ENCODE measurements at regions not wholly inside any gene's neighbourhood (a gene's known extent, or its start where the extent isn't known, plus 50 kb on each side); places are given as distances from the start of the nearest gene placed in this dataset.

DNA sequence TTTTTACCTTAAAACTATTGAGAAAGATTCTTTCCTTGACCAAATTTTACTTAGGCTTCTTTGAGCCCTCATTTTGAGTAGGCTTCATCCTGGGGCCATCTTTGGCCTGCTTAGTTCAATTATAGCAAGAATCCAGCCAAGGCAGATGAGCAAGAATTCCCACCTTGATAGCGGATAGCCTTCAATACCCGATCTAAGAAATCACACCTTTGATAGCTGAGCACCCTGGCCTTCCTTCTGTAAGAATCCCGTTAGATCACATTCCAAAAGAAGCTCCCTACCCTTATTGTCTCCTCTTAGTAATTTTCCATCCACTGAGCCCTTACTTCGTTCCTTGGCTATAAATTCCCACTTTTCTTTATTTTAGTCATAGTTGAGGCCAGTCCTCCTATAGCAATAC is 275.4 kb upstream of the ROBO1 start:
- ChIA-PET POLR2A (no interaction called here), CTCF (interaction anchor here (1.6 kb wide), 1 partner anchor 16 kb away, joined by 4 read pairs; no protein-coding TSS in a partner anchor)
- DNase-seq (ENCODE audit: extremely low spot score): no peak
- TF ChIP-seq, protein P1, sequence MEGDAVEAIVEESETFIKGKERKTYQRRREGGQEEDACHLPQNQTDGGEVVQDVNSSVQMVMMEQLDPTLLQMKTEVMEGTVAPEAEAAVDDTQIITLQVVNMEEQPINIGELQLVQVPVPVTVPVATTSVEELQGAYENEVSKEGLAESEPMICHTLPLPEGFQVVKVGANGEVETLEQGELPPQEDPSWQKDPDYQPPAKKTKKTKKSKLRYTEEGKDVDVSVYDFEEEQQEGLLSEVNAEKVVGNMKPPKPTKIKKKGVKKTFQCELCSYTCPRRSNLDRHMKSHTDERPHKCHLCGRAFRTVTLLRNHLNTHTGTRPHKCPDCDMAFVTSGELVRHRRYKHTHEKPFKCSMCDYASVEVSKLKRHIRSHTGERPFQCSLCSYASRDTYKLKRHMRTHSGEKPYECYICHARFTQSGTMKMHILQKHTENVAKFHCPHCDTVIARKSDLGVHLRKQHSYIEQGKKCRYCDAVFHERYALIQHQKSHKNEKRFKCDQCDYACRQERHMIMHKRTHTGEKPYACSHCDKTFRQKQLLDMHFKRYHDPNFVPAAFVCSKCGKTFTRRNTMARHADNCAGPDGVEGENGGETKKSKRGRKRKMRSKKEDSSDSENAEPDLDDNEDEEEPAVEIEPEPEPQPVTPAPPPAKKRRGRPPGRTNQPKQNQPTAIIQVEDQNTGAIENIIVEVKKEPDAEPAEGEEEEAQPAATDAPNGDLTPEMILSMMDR (IDR thresholded peaks at IDR 0.05; ENCODE audit: control extremely low read depth, extremely low read depth, low read depth, missing control alignments): no peak

DNA sequence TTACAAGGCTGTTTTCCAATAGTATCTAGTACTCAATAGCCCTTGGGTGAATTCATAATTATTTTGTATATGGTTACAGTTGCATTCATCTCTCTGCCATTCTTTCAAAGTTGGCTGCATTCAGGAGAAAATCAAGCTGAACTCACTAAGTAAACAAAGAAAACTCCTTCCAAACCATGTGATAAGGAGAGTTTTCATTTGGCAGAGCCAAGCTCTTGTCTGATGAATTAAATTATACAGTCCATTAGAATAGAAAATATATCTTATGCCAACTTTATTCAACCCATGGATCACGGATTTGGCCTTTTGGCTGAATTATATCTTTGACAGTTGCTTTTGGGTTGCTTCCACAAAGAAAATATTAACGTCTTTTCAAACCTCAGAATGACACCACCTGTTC is 272.3 kb upstream of the ROBO1 start:
- no peak for DNase-seq (ENCODE audit: extremely low spot score)
- POLR2A ChIA-PET: no interaction called here
- CTCF ChIA-PET: no interaction called here
- TF ChIP-seq, protein P1 (IDR thresholded peaks at IDR 0.05; ENCODE audit: control extremely low read depth, extremely low read depth, low read depth, missing control alignments): no peak

DNA sequence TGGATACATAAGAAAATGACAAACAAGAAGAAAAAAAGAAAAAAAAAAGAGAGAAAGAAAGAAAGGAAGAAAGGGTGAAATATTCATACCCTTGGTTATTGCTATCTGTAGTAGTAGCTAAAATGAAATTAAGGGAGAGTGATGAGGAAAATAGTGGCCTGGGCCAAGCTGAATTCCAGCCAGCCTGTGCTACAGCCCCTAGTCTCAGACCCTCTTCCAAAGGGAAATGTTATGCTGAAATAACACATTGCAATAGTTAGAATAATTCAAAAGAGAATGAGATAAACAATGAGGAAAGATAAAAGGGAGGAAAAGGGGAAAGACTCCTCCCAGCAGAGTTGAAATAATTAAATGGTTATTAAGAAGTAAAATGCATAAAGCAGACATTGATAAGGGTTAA is 268.4 kb upstream of the ROBO1 start:
- ChIA-PET POLR2A (no interaction called here), CTCF (no interaction called here)
- TF ChIP-seq, protein P1 (IDR thresholded peaks at IDR 0.05; ENCODE audit: control extremely low read depth, extremely low read depth, low read depth, missing control alignments): no peak
- no peak for DNase-seq (ENCODE audit: extremely low spot score)

DNA sequence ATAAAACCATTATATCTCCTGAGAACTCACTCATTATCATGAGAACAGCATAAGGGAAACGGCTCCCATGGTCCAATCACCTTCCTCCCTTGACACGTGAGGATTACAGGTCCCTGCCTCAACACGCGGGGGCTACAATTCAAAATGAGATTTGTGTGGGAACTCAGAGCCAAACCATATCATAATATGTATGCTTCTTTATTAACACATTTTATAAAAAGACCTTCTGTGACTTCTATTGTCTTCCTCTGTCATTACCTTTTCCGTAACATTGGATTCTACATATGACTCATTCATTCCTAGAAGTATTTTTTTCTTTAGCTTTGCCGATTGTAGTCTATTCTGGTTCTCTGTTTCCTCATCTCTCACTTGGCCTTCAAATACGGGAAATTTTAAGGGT is 267.2 kb upstream of the ROBO1 start:
- CTCF ChIA-PET: no interaction called here
- POLR2A ChIA-PET: no interaction called here

DNA sequence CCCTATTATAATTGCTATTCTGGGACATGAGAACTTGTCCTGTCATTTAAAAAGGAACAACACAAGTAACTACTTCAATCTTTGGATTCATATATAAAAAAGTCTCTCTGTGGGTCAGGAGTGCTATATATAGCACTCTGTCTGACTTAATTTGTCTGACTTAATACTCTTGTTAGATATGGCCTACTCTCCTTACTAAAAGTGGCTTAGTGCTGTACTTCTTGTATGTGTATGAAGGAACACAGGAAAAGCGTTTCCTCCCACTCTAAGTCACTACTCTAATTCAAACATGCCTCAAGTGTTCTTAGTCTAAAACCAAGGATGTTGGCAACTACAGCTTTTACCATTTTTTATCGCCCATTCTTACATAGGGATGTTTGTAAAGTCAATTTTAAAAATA is 255.2 kb upstream of the ROBO1 start:
- no peak for DNase-seq (ENCODE audit: extremely low spot score)
- ChIA-PET POLR2A (no interaction called here), CTCF (no interaction called here)
- TF ChIP-seq, protein P1 (IDR thresholded peaks at IDR 0.05; ENCODE audit: control extremely low read depth, extremely low read depth, low read depth, missing control alignments): no peak

More for the DNA sequence above, 267.2 kb upstream of the ROBO1 start:
- DNase-seq (ENCODE audit: extremely low spot score): no peak
- TF ChIP-seq, protein P1 (IDR thresholded peaks at IDR 0.05; ENCODE audit: control extremely low read depth, extremely low read depth, low read depth, missing control alignments): no peak

DNA sequence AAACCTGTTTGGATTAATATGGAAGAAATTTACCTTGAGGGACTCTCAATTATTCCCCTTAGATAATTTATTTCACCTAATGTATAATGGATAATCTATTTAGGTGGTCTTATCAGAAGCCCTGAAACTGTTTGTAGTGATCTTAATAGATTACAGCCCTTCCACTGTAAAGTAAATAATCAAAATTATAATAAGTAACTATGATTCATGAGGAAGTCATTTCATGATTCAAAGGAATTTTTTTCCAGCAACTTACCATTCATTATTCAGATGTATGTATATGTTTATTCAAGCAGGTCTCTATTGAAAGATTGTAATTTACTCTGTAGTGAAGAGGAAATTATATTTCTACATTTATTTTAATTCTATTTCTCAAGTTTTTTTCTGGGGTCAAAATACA is 250.6 kb upstream of the ROBO1 start:
- DNase-seq (ENCODE audit: extremely low spot score): no peak
- CTCF ChIA-PET: no interaction called here
- TF ChIP-seq, protein P1 (IDR thresholded peaks at IDR 0.05; ENCODE audit: control extremely low read depth, extremely low read depth, low read depth, missing control alignments): no peak
- POLR2A ChIA-PET: no interaction called here

DNA sequence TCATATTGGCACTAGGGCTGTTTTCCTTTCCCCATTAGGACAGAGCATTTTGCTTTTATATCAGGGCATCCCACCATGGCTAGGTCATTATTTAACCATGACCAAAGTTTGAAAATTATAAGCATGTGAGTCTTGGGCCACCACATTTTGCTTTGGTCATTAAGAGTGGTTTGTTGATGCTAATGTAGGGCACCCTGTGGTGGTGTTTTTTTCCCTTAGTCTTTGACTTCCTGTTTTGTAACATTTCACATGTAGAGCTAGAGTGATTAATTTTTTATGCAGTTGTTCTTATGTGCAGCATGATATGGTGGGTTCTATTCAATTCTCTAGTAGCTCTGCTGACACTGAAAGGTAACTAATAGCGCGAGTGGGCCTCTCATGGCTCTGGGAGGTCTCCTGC is 249.6 kb upstream of the ROBO1 start:
- no peak for DNase-seq (ENCODE audit: extremely low spot score)
- ChIA-PET POLR2A (no interaction called here), CTCF (interaction anchor here (0.6 to 1.1 kb wide), 2 partner anchors 9 to 50 kb away, joined by 3 read pairs; no protein-coding TSS in a partner anchor)
- TF ChIP-seq, protein P1 (IDR thresholded peaks at IDR 0.05; ENCODE audit: control extremely low read depth, extremely low read depth, low read depth, missing control alignments): no peak
